ENCODE measurements at regions not wholly inside any gene's neighbourhood (a gene's known extent, or its start where the extent isn't known, plus 50 kb on each side); places are given as distances from the start of the nearest gene placed in this dataset.

DNA sequence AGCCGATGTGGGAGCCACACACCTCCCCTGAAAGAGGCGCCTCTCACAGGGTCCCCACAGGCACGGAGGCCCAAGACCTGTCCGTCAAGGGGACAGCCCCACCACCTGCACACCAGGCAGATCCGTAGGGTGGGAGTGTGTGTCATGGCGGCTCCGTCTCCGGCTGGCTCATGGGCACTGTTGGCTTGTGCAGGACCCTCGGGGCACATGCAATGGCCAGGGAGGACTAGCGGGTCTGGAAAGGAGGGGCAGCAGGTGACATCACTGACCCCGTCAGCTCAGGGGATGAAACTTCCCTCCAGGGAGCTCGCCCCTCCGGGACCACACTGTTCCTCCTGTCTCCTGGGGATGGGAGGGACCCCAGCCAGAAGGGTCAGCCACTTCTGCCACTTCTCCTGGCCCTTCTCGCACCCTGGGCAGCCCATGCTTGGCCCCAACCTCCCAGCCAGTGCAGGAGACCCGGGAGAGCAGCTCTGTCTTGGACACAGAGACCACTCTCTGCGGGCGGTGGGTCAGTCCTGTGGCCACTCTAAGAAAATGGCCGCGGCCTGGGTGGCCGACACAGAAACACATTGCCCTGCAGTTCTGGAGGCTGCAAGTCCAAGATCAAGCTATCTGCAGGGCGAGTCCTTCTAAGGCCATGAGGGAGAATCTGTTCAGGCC is 75.1 kb upstream of the TWIST2 start:
- no TSS peak for BruUV-seq (replicated peaks)
- Histone ChIP-seq H3K36me3 (ENCODE audit: insufficient read depth, low read length) (no peaks in the 10 kb centered on the region), H3K4me2 (ENCODE audit: low read length) (no peak overlapping the region), H3K27ac (ENCODE audit: low read depth, low read length, poor library complexity, severe bottlenecking) (no peak overlapping the region), H3K9me3 (ENCODE audit: low read length) (0 out of 2 replicates have a peak, but pooled peaks cover 4% of the 10 kb centered on the region), H3K9me2 (ENCODE audit: insufficient read depth, low read length) (no peaks in the 10 kb centered on the region), H3K4me3 (ENCODE audit: low read depth, low read length, poor library complexity, severe bottlenecking) (no peak overlapping the region), H2AFZ (ENCODE audit: low read length) (no peak overlapping the region), H3K79me2 (ENCODE audit: insufficient read depth, low read depth, low read length) (no peaks in the 10 kb centered on the region), H3K4me1 (ENCODE audit: insufficient read depth, low read length, poor library complexity, severe bottlenecking) (no peaks in the 10 kb centered on the region), H4K20me1 (ENCODE audit: insufficient read depth, low read length) (no peaks in the 10 kb centered on the region; the same call in 1 of the 2 replicates)
- CTCF ChIA-PET (ENCODE audit: unreplicated experiment): no interaction called here
- no peak for DNase-seq (ENCODE audit: low spot score)
- no peak for TF ChIP-seq CTCF (conservative IDR thresholded peaks at IDR 0.05; ENCODE audit: low read length)
- no peak for TF ChIP-seq EZH2phosphoT487 (IDR thresholded peaks at IDR 0.05; ENCODE audit: borderline replicate concordance, low read depth, low read length)
- POLR2A ChIA-PET: no interaction called here
- intact Hi-C loops (cut with micrococcal nuclease; ENCODE audit: unreplicated experiment): no loop called here

GRCh38 chr2:238773472-238773871 is 74.4 kb upstream of the TWIST2 start:
- H3K4me3 ChIP-seq (ENCODE audit: low read depth, low read length, poor library complexity, severe bottlenecking): no peak overlapping the region
- no peaks in the 10 kb centered on the region for H3K4me1 ChIP-seq (ENCODE audit: insufficient read depth, low read length, poor library complexity, severe bottlenecking)
- H2AFZ ChIP-seq (ENCODE audit: low read length): no peak overlapping the region
- intact Hi-C loops (cut with micrococcal nuclease; ENCODE audit: unreplicated experiment): no loop called here
- ChIA-PET POLR2A (no interaction called here), CTCF (ENCODE audit: unreplicated experiment) (no interaction called here)
- no peaks in the 10 kb centered on the region; the same call in 1 of the 2 replicates for H4K20me1 ChIP-seq (ENCODE audit: insufficient read depth, low read length)
- no peak overlapping the region for H3K27ac ChIP-seq (ENCODE audit: low read depth, low read length, poor library complexity, severe bottlenecking)
- H3K9me2 ChIP-seq (ENCODE audit: insufficient read depth, low read length): no peaks in the 10 kb centered on the region
- BruUV-seq (replicated peaks): no TSS peak
- no peak overlapping the region for H3K4me2 ChIP-seq (ENCODE audit: low read length)
- 0 out of 2 replicates have a peak, but pooled peaks cover 4% of the 10 kb centered on the region for H3K9me3 ChIP-seq (ENCODE audit: low read length)
- no peaks in the 10 kb centered on the region for H3K79me2 ChIP-seq (ENCODE audit: insufficient read depth, low read depth, low read length)
- DNase-seq (ENCODE audit: low spot score): no peak
- H3K36me3 ChIP-seq (ENCODE audit: insufficient read depth, low read length): no peaks in the 10 kb centered on the region
- TF ChIP-seq CTCF (conservative IDR thresholded peaks at IDR 0.05; ENCODE audit: low read length): no peak
- TF ChIP-seq EZH2phosphoT487 (IDR thresholded peaks at IDR 0.05; ENCODE audit: borderline replicate concordance, low read depth, low read length): no peak

- intact Hi-C loops (cut with micrococcal nuclease; ENCODE audit: unreplicated experiment): no loop called here
- Histone ChIP-seq H3K4me3 (ENCODE audit: low read depth, low read length, poor library complexity, severe bottlenecking) (no peak overlapping the region), H3K9me3 (ENCODE audit: low read length) (0 out of 2 replicates have a peak, but pooled peaks cover 4% of the 10 kb centered on the region), H3K4me2 (ENCODE audit: low read length) (no peak overlapping the region), H4K20me1 (ENCODE audit: insufficient read depth, low read length) (no peaks in the 10 kb centered on the region; the same call in 1 of the 2 replicates), H3K9me2 (ENCODE audit: insufficient read depth, low read length) (no peaks in the 10 kb centered on the region), H3K4me1 (ENCODE audit: insufficient read depth, low read length, poor library complexity, severe bottlenecking) (no peaks in the 10 kb centered on the region), H2AFZ (ENCODE audit: low read length) (no peak overlapping the region), H3K79me2 (ENCODE audit: insufficient read depth, low read depth, low read length) (no peaks in the 10 kb centered on the region), H3K27ac (ENCODE audit: low read depth, low read length, poor library complexity, severe bottlenecking) (no peak overlapping the region), H3K36me3 (ENCODE audit: insufficient read depth, low read length) (no peaks in the 10 kb centered on the region)
- ChIA-PET CTCF (ENCODE audit: unreplicated experiment) (no interaction called here), POLR2A (no interaction called here)
- TF ChIP-seq CTCF (conservative IDR thresholded peaks at IDR 0.05; ENCODE audit: low read length) (no peak), EZH2phosphoT487 (IDR thresholded peaks at IDR 0.05; ENCODE audit: borderline replicate concordance, low read depth, low read length) (no peak)
- DNase-seq (ENCODE audit: low spot score): no peak
- BruUV-seq (replicated peaks): no TSS peak
Measured at GRCh38 chr2:238774071-238774470, 73.8 kb upstream of the TWIST2 start.

Measured in OCI-LY7 (cell line).